Smooth muscle cell (in vitro differentiated cells): ENCODE measurements at regions not wholly inside any gene's neighbourhood (a gene's known extent, or its start where the extent isn't known, plus 50 kb on each side); places are given as distances from the start of the nearest gene placed in this dataset.

Experiments
- DNase-seq: peaks from one replicate; lab custom pipeline; 2025; ENCODE audit not compliant: unreplicated experiment; lab: John Stamatoyannopoulos, UW
- H2AFZ ChIP-seq: fragments of 200-600 bp; sonication (generic); 2 replicates; pipeline ENCODE4 v1.6.0; 2016; ENCODE audit warnings: antibody characterized with exemption, low read depth, mild to moderate bottlenecking
- H3F3A ChIP-seq: fragments of 200-600 bp; sonication (generic); 2 replicates; pipeline ENCODE4 v1.6.0; 2017; ENCODE audit warnings: antibody characterized with exemption, low read depth
- H3K27ac ChIP-seq: fragments of 200-600 bp; sonication (generic); 2 replicates; pipeline ENCODE4 v1.5.1; 2016; ENCODE audit warnings: low read depth, mild to moderate bottlenecking
- H3K27me3 ChIP-seq: fragments of 200-600 bp; sonication (generic); 2 replicates; pipeline ENCODE4 v1.6.1; 2016; ENCODE audit warnings: low read depth, mild to moderate bottlenecking
- H3K36me3 ChIP-seq: fragments of 200-600 bp; sonication (generic); 2 replicates; pipeline ENCODE4 v1.5.1; 2016; ENCODE audit warnings: low read depth
- H3K4me1 ChIP-seq: fragments of 200-600 bp; sonication (generic); 2 replicates; pipeline ENCODE4 v1.5.1; 2016; ENCODE audit warnings: low read depth
- H3K4me2 ChIP-seq: fragments of 200-600 bp; sonication (generic); 2 replicates; pipeline ENCODE4 v1.6.0; 2016; ENCODE audit warnings: mild to moderate bottlenecking
- H3K4me3 ChIP-seq: fragments of 200-600 bp; sonication (generic); 2 replicates; pipeline ENCODE4 v1.5.1; 2016; ENCODE audit warnings: mild to moderate bottlenecking
- H3K79me2 ChIP-seq: fragments of 200-600 bp; sonication (generic); 2 replicates; pipeline ENCODE4 v1.6.0; 2016; ENCODE audit warnings: low read depth, mild to moderate bottlenecking
- H3K9ac ChIP-seq: fragments of 200-600 bp; sonication (generic); 2 replicates; pipeline ENCODE4 v1.6.0; 2016; ENCODE audit warnings: low read depth
- H3K9me3 ChIP-seq: fragments of 200-600 bp; sonication (generic); replicated peaks from 2 replicates; pipeline ENCODE4 v1.5.1; 2016; ENCODE audit warnings: low read depth
- H4K20me1 ChIP-seq: fragments of 200-600 bp; sonication (generic); 2 replicates; pipeline ENCODE4 v1.6.0; 2016; ENCODE audit warnings: low read depth
- CTCF ChIP-seq: fragments of 200-600 bp; sonication (generic); IDR thresholded peaks from 2 replicates; pipeline ENCODE4 v1.5.1; 2017; ENCODE audit warnings: borderline replicate concordance, mild to moderate bottlenecking, antibody characterized with exemption; ENCODE audit not compliant: insufficient read depth, poor library complexity, severe bottlenecking
- WGBS: methylation state at CpG from one replicate; pipeline ENCODE4 v1.1.7; 2016; ENCODE audit warnings: low lambda C conversion rate; 5-methylcytosine and 5-hydroxymethylcytosine counted together

GRCh38 chr21:14718951-14719350 is 172.8 kb upstream of the SAMSN1 start:
- H3K36me3 ChIP-seq: no peaks in the 10 kb centered on the region
- no peak overlapping the region for H3K4me2 ChIP-seq
- no peak overlapping the region for H3K4me3 ChIP-seq
- no peak overlapping the region for H3K9ac ChIP-seq
- H3K27ac ChIP-seq: no peak overlapping the region
- no peaks in the 10 kb centered on the region for H3K27me3 ChIP-seq
- DNase-seq: no peak
- no peaks in the 10 kb centered on the region for H3K4me1 ChIP-seq
- no peaks in the 10 kb centered on the region for H3K9me3 ChIP-seq
- WGBS: 85% methylated on average over 6 of the region's 6 CpGs
- H2AFZ ChIP-seq: no peak overlapping the region
- H3K79me2 ChIP-seq: no peaks in the 10 kb centered on the region
- TF ChIP-seq CTCF: no peak
- no peaks in the 10 kb centered on the region for H3F3A ChIP-seq
- no peaks in the 10 kb centered on the region for H4K20me1 ChIP-seq

DNA sequence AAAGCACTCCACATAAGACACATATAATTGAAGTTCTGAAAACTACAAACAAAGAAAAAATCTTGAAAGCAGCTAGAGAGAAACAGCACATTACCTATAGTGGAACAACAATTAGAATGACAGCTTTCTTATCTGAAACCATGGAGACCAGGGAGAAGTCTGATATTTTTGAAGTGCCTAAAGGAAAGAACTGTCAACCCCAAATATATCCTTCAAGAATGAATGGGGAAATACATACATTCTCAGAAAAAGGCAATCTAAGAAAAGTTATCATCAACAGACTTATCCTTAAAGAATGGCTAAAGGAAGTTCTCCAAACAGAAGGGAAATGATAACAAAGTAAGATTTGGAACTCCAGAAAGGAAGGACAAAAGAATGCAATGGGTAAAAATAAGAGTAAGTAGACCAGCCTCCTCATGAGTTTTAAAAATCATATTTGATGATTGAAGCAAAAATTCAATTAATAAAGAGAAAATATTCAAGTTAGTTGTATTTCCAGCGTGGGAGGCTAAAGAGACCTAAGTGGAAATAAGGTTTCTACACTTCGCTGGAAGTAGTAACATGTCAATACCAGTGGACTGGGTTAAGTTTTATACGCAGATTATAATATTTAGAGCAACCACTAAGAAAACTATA is 170.8 kb upstream of the SAMSN1 start:
- WGBS: 88% methylated on average over 3 of the region's 3 CpGs
- no peak for TF ChIP-seq CTCF
- H2AFZ ChIP-seq: no peak overlapping the region

DNA sequence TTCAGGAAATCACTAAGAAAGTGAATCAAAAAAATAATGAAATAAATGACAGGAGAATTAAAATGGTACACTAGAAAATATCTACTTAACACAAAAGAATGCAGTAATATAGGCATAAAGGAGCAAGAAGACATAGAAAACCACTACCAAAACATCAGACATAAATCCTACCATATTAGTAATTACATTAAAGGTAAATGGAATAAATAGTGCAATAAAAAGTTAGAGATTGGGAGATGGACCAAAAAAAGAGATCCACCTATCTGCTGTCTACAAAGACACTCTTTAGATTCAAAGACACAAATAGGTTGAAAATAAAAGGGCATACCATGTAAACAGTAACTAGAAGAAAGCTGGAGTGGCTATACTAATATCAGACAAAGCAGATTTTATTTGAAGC is 167.0 kb upstream of the SAMSN1 start:
- Histone ChIP-seq H4K20me1 (no peaks in the 10 kb centered on the region), H3K4me3 (no peak overlapping the region), H2AFZ (no peak overlapping the region), H3K27me3 (no peaks in the 10 kb centered on the region), H3K9me3 (no peaks in the 10 kb centered on the region), H3K4me1 (no peaks in the 10 kb centered on the region), H3K79me2 (no peaks in the 10 kb centered on the region), H3F3A (no peaks in the 10 kb centered on the region), H3K4me2 (no peak overlapping the region), H3K36me3 (no peaks in the 10 kb centered on the region), H3K27ac (no peak overlapping the region), H3K9ac (no peak overlapping the region)
- TF ChIP-seq CTCF: no peak
- no peak for DNase-seq

More for the DNA sequence above, 170.8 kb upstream of the SAMSN1 start:
- Histone ChIP-seq H3K79me2 (no peaks in the 10 kb centered on the region), H3K4me3 (no peak overlapping the region), H3K9ac (no peak overlapping the region), H3K27ac (no peak overlapping the region), H3F3A (no peaks in the 10 kb centered on the region), H3K9me3 (no peaks in the 10 kb centered on the region), H3K4me2 (no peak overlapping the region), H4K20me1 (no peaks in the 10 kb centered on the region), H3K27me3 (no peaks in the 10 kb centered on the region), H3K4me1 (no peaks in the 10 kb centered on the region), H3K36me3 (no peaks in the 10 kb centered on the region)
- no peak for DNase-seq

GRCh38 chr21:14712121-14712715 is 166.1 kb upstream of the SAMSN1 start:
- 89% methylated on average over 1 of the region's 1 CpG for WGBS
- H3K27me3 ChIP-seq: no peaks in the 10 kb centered on the region
- no peak for DNase-seq

More at GRCh38 chr21:14712121-14712715, 166.1 kb upstream of the SAMSN1 start:
- Histone ChIP-seq H3K36me3 (no peaks in the 10 kb centered on the region), H3K4me3 (no peak overlapping the region), H3F3A (no peaks in the 10 kb centered on the region), H3K9ac (no peak overlapping the region), H3K9me3 (no peaks in the 10 kb centered on the region), H3K4me2 (no peak overlapping the region), H3K4me1 (no peaks in the 10 kb centered on the region), H3K27ac (no peak overlapping the region), H4K20me1 (no peaks in the 10 kb centered on the region), H2AFZ (no peak overlapping the region), H3K79me2 (no peaks in the 10 kb centered on the region)
- TF ChIP-seq CTCF: no peak
